Esophagus muscularis mucosa (tissue), 4 donors: ENCODE measurements at regions not wholly inside any gene's neighbourhood (a gene's known extent, or its start where the extent isn't known, plus 50 kb on each side); places are given as distances from the start of the nearest gene placed in this dataset.

Experiments
- DNase-seq: peaks from one replicate; pipeline ENCODE4 v3.0.0-alpha.2; 2017; ENCODE audit errors: extremely low spot score
- H3K27ac ChIP-seq, 4 donors: fragments of 200-600 bp; sonication (generic); replicated peaks in 1 of 4; 1 replicate in 3 of 4; 2 replicates in 1 of 4; pipeline ENCODE4 v1.5.1; 2016 to 2019; ENCODE audit warnings: mild to moderate bottlenecking in 1 of 4
- H3K27me3 ChIP-seq, 4 donors: fragments of 200-600 bp; sonication (generic); one replicate each; pipeline versions ENCODE4 v1.5.1 to v1.6.0; 2016 to 2019
- H3K36me3 ChIP-seq, 4 donors: fragments of 200-600 bp; sonication (generic); one replicate each; pipeline ENCODE4 v1.5.1; 2016 to 2019
- H3K4me1 ChIP-seq, 4 donors: fragments of 200-600 bp; sonication (generic); one replicate each; pipeline ENCODE4 v1.5.1; 2016 to 2019
- H3K4me3 ChIP-seq, 4 donors: fragments of 200-600 bp; sonication (generic); 1 replicate in 2 of 4; 2 replicates in 2 of 4; pipeline ENCODE4 v1.5.1; 2016 to 2019; ENCODE audit warnings: mild to moderate bottlenecking in 4 of 4, moderate library complexity in 1 of 4
- H3K9me3 ChIP-seq, 4 donors: fragments of 200-600 bp; sonication (generic); 1 replicate in 3 of 4; 2 replicates in 1 of 4; pipeline ENCODE4 v1.5.1; 2016 to 2019
- EP300 ChIP-seq: sonication (generic); formaldehyde crosslinking; IDR thresholded peaks from one replicate; pipeline ENCODE4 v1.6.1; 2017; ENCODE audit warnings: antibody characterized with exemption
- POLR2A ChIP-seq: fragments of 450-650 bp; IDR thresholded peaks from one replicate; pipeline ENCODE4 v1.6.1; 2017; ENCODE audit warnings: antibody characterized with exemption, moderate library complexity, mild to moderate bottlenecking, low read depth
- POLR2AphosphoS5 ChIP-seq, 2 donors: sonication (generic); formaldehyde crosslinking; IDR thresholded peaks; one replicate each; pipeline ENCODE4 v1.6.1; 2017; ENCODE audit warnings: antibody characterized with exemption in 2 of 2
- WGBS: methylation state at CpG from one replicate; pipeline ENCODE4 v1.1.5; 2018; 5-methylcytosine and 5-hydroxymethylcytosine counted together
- intact Hi-C: fragments of 100-400 bp; cut with DNase I; formaldehyde crosslinking; loops from one replicate; pipeline ENCODE4 v1.15.1; 2023
- TF ChIP-seq, protein P1 (sequence below), 3 experiments: fragments of 200-600 bp in 2 of 3; fragments of 450-650 bp in 1 of 3; sonication (generic) in 2 of 3; IDR thresholded peaks; one replicate each; pipeline ENCODE4 v1.5.1; 2017 to 2019; ENCODE audit warnings: antibody characterized with exemption in 3 of 3, mild to moderate bottlenecking in 2 of 3, moderate library complexity in 1 of 3

- intact Hi-C loops = no loop called here
- TF ChIP-seq POLR2AphosphoS5 (IDR thresholded peaks at IDR 0.05) (no peak), EP300 (no peak), POLR2A (no peak)
- TF ChIP-seq, protein P1, sequence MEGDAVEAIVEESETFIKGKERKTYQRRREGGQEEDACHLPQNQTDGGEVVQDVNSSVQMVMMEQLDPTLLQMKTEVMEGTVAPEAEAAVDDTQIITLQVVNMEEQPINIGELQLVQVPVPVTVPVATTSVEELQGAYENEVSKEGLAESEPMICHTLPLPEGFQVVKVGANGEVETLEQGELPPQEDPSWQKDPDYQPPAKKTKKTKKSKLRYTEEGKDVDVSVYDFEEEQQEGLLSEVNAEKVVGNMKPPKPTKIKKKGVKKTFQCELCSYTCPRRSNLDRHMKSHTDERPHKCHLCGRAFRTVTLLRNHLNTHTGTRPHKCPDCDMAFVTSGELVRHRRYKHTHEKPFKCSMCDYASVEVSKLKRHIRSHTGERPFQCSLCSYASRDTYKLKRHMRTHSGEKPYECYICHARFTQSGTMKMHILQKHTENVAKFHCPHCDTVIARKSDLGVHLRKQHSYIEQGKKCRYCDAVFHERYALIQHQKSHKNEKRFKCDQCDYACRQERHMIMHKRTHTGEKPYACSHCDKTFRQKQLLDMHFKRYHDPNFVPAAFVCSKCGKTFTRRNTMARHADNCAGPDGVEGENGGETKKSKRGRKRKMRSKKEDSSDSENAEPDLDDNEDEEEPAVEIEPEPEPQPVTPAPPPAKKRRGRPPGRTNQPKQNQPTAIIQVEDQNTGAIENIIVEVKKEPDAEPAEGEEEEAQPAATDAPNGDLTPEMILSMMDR (IDR thresholded peaks at IDR 0.05) = no peak
- H3K36me3 ChIP-seq = no peaks in the 10 kb centered on the region
- 69% methylated on average over 2 of the region's 2 CpGs for WGBS
- H3K4me3 ChIP-seq = no peak overlapping the region
- peaks cover 0 to 18% (median 18%) of the 10 kb centered on the region in 4 donors for H3K4me1 ChIP-seq
- no peak overlapping the region for H3K27ac ChIP-seq
- peaks cover 0 to 11% (median 0%) of the 10 kb centered on the region in 4 donors for H3K9me3 ChIP-seq
- H3K27me3 ChIP-seq = no peaks in the 10 kb centered on the region
- no peak for DNase-seq
Observed at GRCh38 chr3:70861855-70862254, 549.4 kb upstream of the MDFIC2 start.

GRCh38 chr3:70861234-70861633 lies 548.8 kb upstream of the MDFIC2 start:
- H3K4me1 ChIP-seq = peaks cover 0 to 19% (median 18%) of the 10 kb centered on the region in 4 donors
- 79% methylated on average over 2 of the region's 2 CpGs for WGBS
- H3K27ac ChIP-seq = no peak overlapping the region
- intact Hi-C loops = no loop called here
- TF ChIP-seq POLR2A (no peak), POLR2AphosphoS5 (IDR thresholded peaks at IDR 0.05) (no peak), EP300 (no peak)
- TF ChIP-seq, protein P1 (IDR thresholded peaks at IDR 0.05) = no peak
- no peak for DNase-seq
- no peaks in the 10 kb centered on the region for H3K36me3 ChIP-seq
- H3K4me3 ChIP-seq = no peak overlapping the region
- no peaks in the 10 kb centered on the region for H3K27me3 ChIP-seq
- peaks cover 0 to 11% (median 0%) of the 10 kb centered on the region in 4 donors for H3K9me3 ChIP-seq

- intact Hi-C loops = no loop called here
- TF ChIP-seq POLR2AphosphoS5 (IDR thresholded peaks at IDR 0.05) = no peak
- TF ChIP-seq, protein P1 (IDR thresholded peaks at IDR 0.05) = no peak
- no peak for TF ChIP-seq EP300
- no peak for TF ChIP-seq POLR2A
- H3K27me3 ChIP-seq = no peaks in the 10 kb centered on the region
- no peaks in the 10 kb centered on the region for H3K36me3 ChIP-seq
- H3K4me1 ChIP-seq = peaks cover 0 to 48% (median 42%) of the 10 kb centered on the region in 4 donors
- peak overlapping the region; percentile 41 to 68 (median 64) for H3K27ac ChIP-seq
- no peaks in the 10 kb centered on the region for H3K9me3 ChIP-seq
- 41% methylated on average over 7 of the region's 7 CpGs for WGBS
- DNase-seq = no peak
- H3K4me3 ChIP-seq = peak overlapping the region; percentile 26 to 39 (median 34)
Observed at GRCh38 chr3:70857916-70858315, 545.5 kb upstream of the MDFIC2 start.

DNA sequence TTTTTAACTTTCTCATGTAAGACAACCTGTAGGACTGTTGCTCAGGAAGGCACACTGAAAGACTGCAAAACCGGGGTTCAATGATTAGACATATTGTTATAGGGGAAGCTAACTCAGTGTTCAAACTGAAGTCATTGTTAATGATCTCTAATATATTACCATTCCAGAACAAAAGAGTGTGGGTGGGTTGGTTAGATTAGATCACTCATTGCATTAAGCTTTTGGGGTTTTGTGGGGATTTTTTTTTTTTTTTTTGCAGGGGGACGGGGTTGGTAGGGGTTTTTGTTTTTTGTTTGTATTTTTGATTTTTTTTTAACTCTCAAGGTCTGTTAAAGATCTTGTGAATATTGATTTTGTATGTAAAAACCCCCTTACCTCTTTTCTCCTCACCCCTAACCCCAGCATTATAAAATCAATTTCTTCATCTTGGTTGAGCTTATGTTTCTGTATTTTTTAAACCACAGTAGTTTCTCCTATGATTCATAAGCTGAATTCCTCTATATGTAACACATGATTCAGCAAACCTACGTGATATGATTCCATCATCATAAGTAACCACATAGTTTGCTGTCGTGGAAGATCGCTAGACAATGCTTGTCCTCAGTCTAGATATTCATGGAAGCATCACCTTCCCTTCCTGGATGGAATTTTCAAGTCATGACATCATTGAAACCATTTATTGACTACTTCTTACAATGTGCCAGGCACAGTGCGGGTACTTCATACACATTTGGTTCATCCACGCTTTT lies 544.1 kb upstream of the MDFIC2 start:
- intact Hi-C loops = no loop called here
- DNase-seq = no peak
- Histone ChIP-seq H3K9me3 (no peaks in the 10 kb centered on the region), H3K36me3 (no peaks in the 10 kb centered on the region), H3K27ac (peak overlapping the region; percentile 28 to 68 (median 64)), H3K4me1 (peaks cover 2 to 54% (median 47%) of the 10 kb centered on the region in 4 donors), H3K27me3 (no peaks in the 10 kb centered on the region), H3K4me3 (no peak overlapping the region)
- TF ChIP-seq EP300 (no peak), POLR2A (no peak), POLR2AphosphoS5 (IDR thresholded peaks at IDR 0.05) (no peak)
- TF ChIP-seq, protein P1 (IDR thresholded peaks at IDR 0.05) = no peak
- WGBS = 89% methylated on average over 7 of the region's 7 CpGs
